Neuronal stem cell (in vitro differentiated cells): ENCODE measurements at regions not wholly inside any gene's neighbourhood (a gene's known extent, or its start where the extent isn't known, plus 50 kb on each side); places are given as distances from the start of the nearest gene placed in this dataset.

ENCODE experiments used
- DNase-seq: peaks from one replicate; pipeline ENCODE4 v3.0.0-alpha.2; 2013; ENCODE audit warnings: low spot score
- H2AFZ ChIP-seq: one replicate; pipeline ENCODE4 v1.6.1; 2013; ENCODE audit warnings: mild to moderate bottlenecking, low read length, inconsistent platforms
- H2AK5ac ChIP-seq: 2 replicates; pipeline ENCODE4 v1.6.1; 2013; ENCODE audit warnings: low read depth, mild to moderate bottlenecking, inconsistent platforms, low read length, moderate library complexity, mixed read lengths
- H2BK120ac ChIP-seq: 2 replicates; pipeline ENCODE4 v1.6.1; 2013; ENCODE audit warnings: low read depth, mild to moderate bottlenecking, inconsistent platforms, low read length, moderate library complexity, mixed read lengths
- H2BK12ac ChIP-seq: one replicate; pipeline ENCODE4 v1.6.1; 2013; ENCODE audit warnings: low read length, inconsistent platforms
- H2BK15ac ChIP-seq: 2 replicates; pipeline ENCODE4 v1.6.1; 2013; ENCODE audit warnings: mild to moderate bottlenecking, low read length, inconsistent platforms, mixed read lengths
- H2BK5ac ChIP-seq: one replicate; pipeline ENCODE4 v1.6.1; 2013; ENCODE audit warnings: inconsistent platforms, mild to moderate bottlenecking, low read length, moderate library complexity
- H3K14ac ChIP-seq: one replicate; pipeline ENCODE4 v1.6.1; 2013; ENCODE audit warnings: low read length, inconsistent platforms
- H3K18ac ChIP-seq: 2 replicates; pipeline ENCODE4 v1.6.1; 2013; ENCODE audit warnings: low read length, inconsistent platforms
- H3K23ac ChIP-seq: 2 replicates; pipeline ENCODE4 v1.6.1; 2013; ENCODE audit warnings: low read depth, mild to moderate bottlenecking, mixed read lengths, low read length, inconsistent platforms; ENCODE audit not compliant: poor library complexity
- H3K27ac ChIP-seq: replicated peaks from 3 replicates; pipeline ENCODE4 v1.5.1; 2013; ENCODE audit warnings: low read length, inconsistent platforms
- H3K27me3 ChIP-seq, 3 experiments: 2 replicates each; pipeline ENCODE4 v1.6.1; 2013; ENCODE audit warnings: low read length in 3 of 3, mild to moderate bottlenecking in 2 of 3, inconsistent platforms in 1 of 3, low read depth in 1 of 3, mixed read lengths in 1 of 3, moderate library complexity in 1 of 3; ENCODE audit not compliant: control insufficient read depth in 3 of 3, insufficient read depth in 3 of 3
- H3K36me3 ChIP-seq, 2 donors: replicated peaks in 1 of 2; 2 replicates each; pipeline ENCODE4 v1.6.1; 2013; ENCODE audit warnings: low read length in 2 of 2; ENCODE audit not compliant: control insufficient read depth in 2 of 2, insufficient read depth in 2 of 2
- H3K4ac ChIP-seq: 2 replicates; pipeline ENCODE4 v1.6.1; 2013; ENCODE audit warnings: inconsistent platforms, mild to moderate bottlenecking, low read length, moderate library complexity
- H3K4me1 ChIP-seq, 2 donors: 1 replicate in 1 of 2; 2 replicates in 1 of 2; pipeline ENCODE4 v1.6.1; 2013; ENCODE audit warnings: low read length in 2 of 2, low read depth in 1 of 2; ENCODE audit not compliant: control insufficient read depth in 2 of 2, insufficient read depth in 1 of 2
- H3K4me2 ChIP-seq: one replicate; pipeline ENCODE4 v1.6.1; 2013; ENCODE audit warnings: mild to moderate bottlenecking, low read length, inconsistent platforms; ENCODE audit not compliant: insufficient read depth, poor library complexity, severe bottlenecking
- H3K4me3 ChIP-seq, 2 donors: 2 replicates each; pipeline ENCODE4 v1.5.1; 2013; ENCODE audit warnings: low read length in 2 of 2, mild to moderate bottlenecking in 2 of 2, inconsistent platforms in 1 of 2, moderate library complexity in 1 of 2
- H3K79me1 ChIP-seq: one replicate; pipeline ENCODE4 v1.6.1; 2013; ENCODE audit warnings: low read depth, mild to moderate bottlenecking, inconsistent platforms, low read length, moderate library complexity
- H3K9ac ChIP-seq: one replicate; pipeline ENCODE4 v1.6.1; 2013; ENCODE audit warnings: mild to moderate bottlenecking, low read depth, low read length, inconsistent platforms; ENCODE audit not compliant: poor library complexity
- H3K9me3 ChIP-seq, 2 donors: replicated peaks in 1 of 2; 2 replicates each; pipeline versions ENCODE3 to v1.6.1; 2013; ENCODE audit warnings: low read length in 2 of 2, mild to moderate bottlenecking in 2 of 2, inconsistent platforms in 1 of 2, low read depth in 1 of 2, mixed read lengths in 1 of 2, moderate library complexity in 1 of 2; ENCODE audit not compliant: control insufficient read depth in 2 of 2, insufficient read depth in 1 of 2
- H4K8ac ChIP-seq: one replicate; pipeline ENCODE4 v1.6.1; 2013; ENCODE audit warnings: low read depth, mild to moderate bottlenecking, inconsistent platforms, low read length, moderate library complexity
- H4K91ac ChIP-seq: one replicate; pipeline ENCODE4 v1.6.1; 2013; ENCODE audit warnings: low read length, low read depth, mild to moderate bottlenecking, inconsistent platforms; ENCODE audit not compliant: poor library complexity
- WGBS, 2 donors: extraction: QIAGEN DNeasy Blood & Tissue Kit; methylation state at CpG; one replicate each; pipeline ENCODE4 v1.1.7; 2013; ENCODE audit warnings: missing lambda C conversion rate in 2 of 2, mixed read lengths in 1 of 2; ENCODE audit not compliant: insufficient read length in 2 of 2, insufficient replicate concordance in 1 of 2; ENCODE audit errors: extremely low coverage in 2 of 2; 5-methylcytosine and 5-hydroxymethylcytosine counted together

GRCh38 chr10:62926407-62926806 lies 110.2 kb upstream of the EGR2 start:
- no peak overlapping the region for H3K14ac ChIP-seq
- no peak overlapping the region for H4K91ac ChIP-seq
- WGBS, 2 donors, result no CpG with 5 or more reads among the region's 1 CpG
- H3K27ac ChIP-seq, result no peak overlapping the region
- no peak overlapping the region for H3K4me2 ChIP-seq
- H3K23ac ChIP-seq, result no peak overlapping the region
- no peak overlapping the region for H3K4ac ChIP-seq
- H3K79me1 ChIP-seq, result no peaks in the 10 kb centered on the region
- no peak overlapping the region for H4K8ac ChIP-seq
- no peak overlapping the region for H3K18ac ChIP-seq
- H2BK12ac ChIP-seq, result no peak overlapping the region
- no peak overlapping the region for H2BK5ac ChIP-seq
- H3K9ac ChIP-seq, result no peak overlapping the region
- no peak overlapping the region for H3K4me3 ChIP-seq
- no peak overlapping the region for H2AK5ac ChIP-seq
- no peak overlapping the region for H2BK15ac ChIP-seq
- no peak overlapping the region for H2BK120ac ChIP-seq
- H3K36me3 ChIP-seq, result no peaks in the 10 kb centered on the region
- no peaks in the 10 kb centered on the region for H3K4me1 ChIP-seq
- no peak overlapping the region for H2AFZ ChIP-seq
- DNase-seq, result no peak
- no peaks in the 10 kb centered on the region for H3K27me3 ChIP-seq
- peaks cover 2 to 3% of the 10 kb centered on the region in 2 donors for H3K9me3 ChIP-seq

DNA sequence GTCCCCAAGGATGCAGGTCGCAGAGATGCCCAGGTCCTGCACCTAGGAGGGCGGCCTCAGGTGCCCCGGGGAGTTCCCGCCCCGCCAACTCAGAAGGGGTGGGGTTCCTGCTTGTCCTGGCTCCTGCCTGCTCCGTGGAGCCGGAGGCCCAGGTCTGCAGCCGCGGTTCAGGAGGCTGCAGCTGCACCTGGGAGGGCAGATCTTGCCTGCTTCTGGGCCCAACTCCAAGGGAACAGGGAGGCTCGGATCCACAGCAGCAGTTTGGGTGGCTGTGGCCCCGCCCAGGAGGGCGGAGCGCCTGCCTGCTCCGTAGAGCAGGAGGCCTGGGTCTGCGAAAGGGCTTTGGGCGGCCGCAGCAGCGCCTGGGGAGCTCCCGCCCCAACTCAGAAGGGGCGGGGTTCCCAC lies 108.2 kb upstream of the EGR2 start:
- H3K9me3 ChIP-seq, result peaks cover 2 to 3% of the 10 kb centered on the region in 2 donors

DNA sequence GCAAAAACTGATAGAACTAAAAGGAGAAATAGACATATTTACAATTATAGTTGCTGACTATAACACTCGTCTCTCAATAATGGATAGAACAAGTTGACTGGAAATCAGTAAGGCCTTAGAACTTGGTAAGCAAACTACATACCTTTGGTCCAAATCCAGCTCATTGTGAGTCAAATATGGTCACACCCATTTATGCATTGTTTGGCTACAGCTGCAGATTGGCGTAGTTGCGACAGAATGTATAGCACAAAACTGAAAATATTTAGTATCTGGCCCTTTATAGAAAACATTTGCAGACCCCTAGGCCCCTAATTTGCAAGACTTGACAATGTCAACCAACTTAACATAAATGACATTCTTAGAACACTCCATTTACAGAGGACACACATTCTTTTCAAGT lies 103.6 kb upstream of the EGR2 start:
- Histone ChIP-seq H2AK5ac (no peak overlapping the region), H3K4me1 (no peaks in the 10 kb centered on the region), H3K14ac (no peak overlapping the region), H3K4me2 (no peak overlapping the region), H3K27me3 (no peaks in the 10 kb centered on the region), H3K9ac (no peak overlapping the region), H2AFZ (no peak overlapping the region), H3K4me3 (no peak overlapping the region), H4K91ac (no peak overlapping the region), H2BK12ac (no peak overlapping the region), H3K79me1 (no peaks in the 10 kb centered on the region), H4K8ac (no peak overlapping the region), H3K27ac (no peak overlapping the region), H3K18ac (no peak overlapping the region), H2BK120ac (no peak overlapping the region), H2BK15ac (no peak overlapping the region), H3K23ac (no peak overlapping the region), H3K4ac (no peak overlapping the region), H3K36me3 (no peaks in the 10 kb centered on the region), H2BK5ac (no peak overlapping the region), H3K9me3 (peaks cover 0 to 2% of the 10 kb centered on the region in 2 donors)
- no CpG with 5 or more reads among the region's 3 CpGs for WGBS, 2 donors
- no peak for DNase-seq

More for the DNA sequence above, 108.2 kb upstream of the EGR2 start:
- Histone ChIP-seq H4K91ac (no peak overlapping the region), H3K4ac (peak overlapping the region; percentile 84), H3K4me3 (no peak overlapping the region), H3K79me1 (no peaks in the 10 kb centered on the region), H4K8ac (peak overlapping the region; percentile 43), H3K36me3 (no peaks in the 10 kb centered on the region), H3K27me3 (no peaks in the 10 kb centered on the region), H2AFZ (peak overlapping the region; percentile 22), H2BK120ac (no peak overlapping the region), H2BK5ac (no peak overlapping the region), H2BK12ac (no peak overlapping the region), H3K18ac (peak overlapping the region; percentile 80), H2BK15ac (peak overlapping the region; percentile 81), H3K14ac (peak overlapping the region; percentile 82), H3K27ac (no peak overlapping the region), H3K4me2 (no peak overlapping the region), H3K4me1 (no peaks in the 10 kb centered on the region), H2AK5ac (no peak overlapping the region), H3K9ac (no peak overlapping the region), H3K23ac (no peak overlapping the region)
- WGBS, 2 donors, result no CpG with 5 or more reads among the region's 20 CpGs
- DNase-seq, result no peak

- no peak overlapping the region for H2AK5ac ChIP-seq
- no peak overlapping the region for H2BK15ac ChIP-seq
- H3K79me1 ChIP-seq, result no peaks in the 10 kb centered on the region
- H4K8ac ChIP-seq, result no peak overlapping the region
- H3K4me1 ChIP-seq, result no peaks in the 10 kb centered on the region
- no peak overlapping the region for H3K4me2 ChIP-seq
- H3K9ac ChIP-seq, result no peak overlapping the region
- H3K27me3 ChIP-seq, result no peaks in the 10 kb centered on the region
- no peak overlapping the region for H3K18ac ChIP-seq
- WGBS, 2 donors, result no CpG with 5 or more reads among the region's 9 CpGs
- no peaks in the 10 kb centered on the region for H3K9me3 ChIP-seq
- H3K23ac ChIP-seq, result no peak overlapping the region
- no peak overlapping the region for H2BK120ac ChIP-seq
- no peak overlapping the region for H3K14ac ChIP-seq
- no peak overlapping the region for H2BK5ac ChIP-seq
- no peak overlapping the region for H4K91ac ChIP-seq
- H2AFZ ChIP-seq, result no peak overlapping the region
- H3K36me3 ChIP-seq, result no peaks in the 10 kb centered on the region
- no peak overlapping the region for H3K4ac ChIP-seq
- DNase-seq, result no peak
- H3K27ac ChIP-seq, result no peak overlapping the region
- H3K4me3 ChIP-seq, result no peak overlapping the region
- H2BK12ac ChIP-seq, result no peak overlapping the region
Measured at GRCh38 chr10:62917475-62918238, 101.5 kb upstream of the EGR2 start.
